ACC112 (cell line): ENCODE measurements at regions not wholly inside any gene's neighbourhood (a gene's known extent, or its start where the extent isn't known, plus 50 kb on each side); places are given as distances from the start of the nearest gene placed in this dataset.
"Not testable (repeated sequence)": the region's sequence is repeated elsewhere in the genome, so short reads cannot be mapped to it uniquely, and the experiment has no call there.

Experiments
- H2AFZ ChIP-seq: fragments of 200-600 bp; sonication (generic); one replicate; pipeline ENCODE4 v1.6.0; 2017; ENCODE audit warnings: antibody characterized with exemption, low read length; ENCODE audit not compliant: unreplicated experiment
- H3K27ac ChIP-seq: fragments of 200-600 bp; sonication (generic); 2 replicates; pipeline ENCODE4 v1.5.1; 2014; ENCODE audit warnings: low read depth, mild to moderate bottlenecking, antibody characterized with exemption, low read length, moderate library complexity
- H3K27me3 ChIP-seq: fragments of 200-600 bp; sonication (generic); 2 replicates; pipeline ENCODE4 v1.6.1; 2014; ENCODE audit warnings: mild to moderate bottlenecking, antibody characterized with exemption, low read length, moderate library complexity, mixed read lengths; ENCODE audit not compliant: insufficient read depth
- H3K36me3 ChIP-seq: fragments of 200-600 bp; sonication (generic); 2 replicates; pipeline ENCODE4 v1.6.1; 2016; ENCODE audit warnings: mild to moderate bottlenecking, antibody characterized with exemption, low read length, moderate library complexity, mixed read lengths; ENCODE audit not compliant: insufficient read depth
- H3K4me1 ChIP-seq: fragments of 200-600 bp; sonication (generic); one replicate; pipeline ENCODE4 v1.6.1; 2016; ENCODE audit warnings: low read length, mixed read lengths; ENCODE audit not compliant: insufficient read depth, unreplicated experiment, control insufficient read depth
- H3K4me3 ChIP-seq: fragments of 200-600 bp; sonication (generic); 2 replicates; pipeline ENCODE4 v1.5.1; 2014; ENCODE audit warnings: mild to moderate bottlenecking, low read depth, low read length
- H3K79me2 ChIP-seq: fragments of 200-600 bp; sonication (generic); one replicate; pipeline ENCODE4 v1.6.0; 2016; ENCODE audit warnings: low read length; ENCODE audit not compliant: control insufficient read depth, unreplicated experiment, insufficient read depth

DNA sequence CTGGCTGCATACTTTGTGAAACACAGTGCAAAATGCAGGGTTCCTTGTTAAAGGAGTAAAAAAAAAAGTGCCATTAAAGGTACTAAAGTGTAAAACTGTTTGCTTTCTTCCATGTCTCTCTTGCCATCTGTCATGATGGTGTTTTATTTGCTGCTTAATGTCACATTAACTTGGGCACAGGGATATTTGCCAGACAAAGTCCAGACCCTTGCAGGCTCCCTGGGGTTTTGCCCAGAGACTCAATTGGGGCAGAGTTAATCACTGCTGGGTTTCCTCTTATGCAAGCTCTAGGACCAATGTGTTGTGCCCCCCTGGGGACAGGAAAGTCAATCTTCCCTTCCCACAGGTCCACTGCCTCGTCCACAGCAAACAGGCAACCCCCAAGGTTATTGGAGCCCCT lies 274.3 kb upstream of the SGCD start:
- Histone ChIP-seq H3K27ac (no peak overlapping the region), H3K4me3 (no peak overlapping the region), H3K27me3 (no peaks in the 10 kb centered on the region), H3K79me2 (no peaks in the 10 kb centered on the region), H3K4me1 (no peaks in the 10 kb centered on the region), H3K36me3 (no peaks in the 10 kb centered on the region), H2AFZ (no peak overlapping the region)

DNA sequence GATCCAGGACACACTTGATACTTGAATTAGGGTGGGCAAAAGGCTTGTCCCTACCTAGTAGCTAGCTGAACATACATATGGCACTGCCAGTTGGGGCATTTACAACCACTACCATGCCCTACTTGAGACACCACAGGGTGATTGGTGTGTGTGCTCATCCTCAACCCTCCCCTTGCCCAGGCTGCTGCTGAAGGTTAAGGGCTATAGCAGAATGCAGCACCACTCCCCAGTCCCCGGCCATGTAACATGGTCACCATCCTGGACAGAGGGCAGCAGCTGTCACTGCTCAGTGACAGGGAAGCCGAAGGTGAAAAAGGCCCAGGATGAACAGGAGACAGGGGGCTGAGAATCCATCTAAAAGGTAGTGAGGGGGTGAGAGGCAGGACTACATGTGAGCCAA lies 273.9 kb upstream of the SGCD start:
- no peaks in the 10 kb centered on the region for H3K79me2 ChIP-seq
- H3K27ac ChIP-seq, result no peak overlapping the region
- H3K4me1 ChIP-seq, result no peaks in the 10 kb centered on the region
- no peaks in the 10 kb centered on the region for H3K27me3 ChIP-seq
- H2AFZ ChIP-seq, result no peak overlapping the region
- no peaks in the 10 kb centered on the region for H3K36me3 ChIP-seq
- H3K4me3 ChIP-seq, result no peak overlapping the region

DNA sequence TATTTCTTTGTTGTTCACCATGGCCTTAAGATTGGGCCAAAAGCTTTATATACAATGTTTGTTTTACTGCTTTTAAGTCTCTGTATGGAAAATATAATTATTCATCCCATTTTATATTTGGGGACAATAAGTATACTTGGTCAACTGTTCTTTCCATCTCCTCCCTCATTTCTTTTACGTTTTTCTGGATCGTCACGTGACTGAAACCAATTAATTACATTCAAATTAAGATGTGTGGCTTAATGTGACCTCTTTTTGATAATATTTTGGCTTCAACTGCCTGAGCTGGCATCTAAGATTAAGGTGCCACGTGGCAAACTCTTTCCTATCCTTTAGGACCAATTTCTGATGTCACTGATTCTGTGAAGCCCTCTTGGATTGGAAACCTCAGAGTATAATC lies 250.1 kb upstream of the SGCD start:
- Histone ChIP-seq H2AFZ (no peak overlapping the region), H3K27ac (no peak overlapping the region), H3K4me1 (no peaks in the 10 kb centered on the region), H3K79me2 (no peaks in the 10 kb centered on the region), H3K27me3 (no peaks in the 10 kb centered on the region), H3K36me3 (no peaks in the 10 kb centered on the region), H3K4me3 (no peak overlapping the region)

DNA sequence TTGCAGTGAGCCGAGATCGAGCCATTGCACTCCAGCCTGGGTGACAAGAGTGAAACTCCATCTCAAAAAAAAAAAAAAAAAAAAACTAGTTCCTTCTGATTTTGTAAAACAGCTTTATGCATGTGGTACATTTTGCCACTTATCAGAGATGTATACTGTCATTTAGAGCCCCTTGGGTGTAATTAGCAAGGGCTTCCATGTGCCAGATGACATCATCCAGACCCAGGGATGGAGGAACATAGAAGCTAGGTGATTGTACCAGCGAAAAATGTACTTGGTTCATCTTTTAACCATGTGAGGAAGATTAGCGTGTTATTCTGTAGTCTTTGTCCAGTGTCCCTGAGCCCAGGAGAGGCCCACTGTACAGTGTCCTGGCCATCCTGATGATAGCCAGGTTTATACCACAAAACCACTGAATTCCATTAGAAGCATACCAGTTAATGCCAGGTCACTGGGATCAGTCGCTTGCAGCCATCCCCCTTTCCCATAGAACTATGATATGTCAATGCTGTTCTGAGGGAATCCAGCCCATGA lies 239.3 kb upstream of the SGCD start:
- Histone ChIP-seq H3K79me2 (no peaks in the 10 kb centered on the region), H3K4me1 (no peaks in the 10 kb centered on the region), H3K27me3 (no peaks in the 10 kb centered on the region), H3K27ac (no peak overlapping the region), H2AFZ (no peak overlapping the region), H3K4me3 (no peak overlapping the region), H3K36me3 (no peaks in the 10 kb centered on the region)

DNA sequence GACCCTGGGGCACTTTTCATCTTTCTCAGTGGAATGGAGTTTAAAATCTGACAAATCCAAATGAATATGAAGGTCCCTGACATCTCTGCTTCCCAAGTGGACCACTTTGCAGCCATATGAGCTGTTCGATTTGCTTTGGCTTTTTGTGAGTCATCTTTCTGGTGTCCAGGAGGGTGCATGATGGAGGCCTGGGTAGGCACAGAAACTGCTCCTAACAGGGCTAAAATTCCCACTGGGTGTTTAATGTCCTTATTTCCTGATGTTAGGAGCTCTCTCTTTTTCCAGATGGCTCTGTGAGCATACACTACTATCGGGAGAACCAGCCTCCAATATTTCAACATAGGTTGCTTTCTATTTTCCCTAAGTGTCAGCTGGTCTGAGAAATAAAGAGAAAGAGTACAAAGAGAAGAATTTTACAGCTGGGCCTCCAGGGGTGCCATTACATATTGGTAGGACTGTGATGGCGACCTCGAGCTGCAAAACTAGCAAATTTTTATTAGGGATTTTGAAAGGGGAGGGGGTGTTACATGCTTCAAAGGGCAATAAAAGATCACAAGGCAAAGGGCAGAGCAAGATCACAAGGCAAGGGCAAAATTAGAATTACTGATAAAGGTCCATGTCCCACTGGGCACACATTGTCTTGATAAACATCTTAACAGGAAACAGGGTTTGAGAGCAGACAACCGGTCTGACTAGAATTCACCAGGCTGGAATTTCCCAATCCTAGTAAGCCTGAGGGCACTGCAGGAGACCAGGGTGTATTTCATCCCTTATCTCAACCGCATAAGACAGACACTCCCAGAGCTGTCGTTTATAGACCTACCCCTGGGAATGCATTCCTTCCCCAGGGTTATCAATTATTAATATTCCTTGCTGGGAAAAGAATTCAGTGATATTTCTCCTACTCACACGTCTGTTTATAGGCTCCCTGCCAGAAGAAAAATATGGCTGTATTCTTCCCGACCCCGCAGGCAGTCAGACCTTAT lies 236.7 kb upstream of the SGCD start:
- not testable (repeated sequence) for H2AFZ ChIP-seq, H3K79me2 ChIP-seq, H3K36me3 ChIP-seq, H3K27ac ChIP-seq, H3K4me3 ChIP-seq, H3K27me3 ChIP-seq, H3K4me1 ChIP-seq

DNA sequence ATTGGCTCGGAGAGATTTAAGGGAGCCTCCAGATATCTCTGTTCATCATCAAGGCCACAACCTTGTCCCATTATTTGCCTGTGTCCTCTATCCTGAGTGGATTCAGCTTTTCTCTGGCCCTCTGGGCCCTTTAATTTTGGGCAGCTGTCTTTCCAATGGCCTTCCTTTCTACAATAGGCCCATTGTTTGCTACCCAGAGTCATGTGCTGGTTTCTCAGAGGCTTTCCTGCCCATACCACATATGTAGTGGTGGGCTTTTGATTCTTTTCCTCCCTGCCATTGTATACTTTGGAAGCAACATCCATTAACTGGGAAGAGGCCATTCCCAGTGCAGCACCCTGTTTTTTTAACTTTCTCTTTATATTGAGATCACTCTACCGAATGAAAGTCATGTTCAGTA lies 233.9 kb upstream of the SGCD start:
- Histone ChIP-seq H3K36me3 (no peaks in the 10 kb centered on the region), H2AFZ (no peak overlapping the region), H3K4me1 (no peaks in the 10 kb centered on the region), H3K27me3 (no peaks in the 10 kb centered on the region), H3K79me2 (no peaks in the 10 kb centered on the region), H3K4me3 (no peak overlapping the region), H3K27ac (no peak overlapping the region)

DNA sequence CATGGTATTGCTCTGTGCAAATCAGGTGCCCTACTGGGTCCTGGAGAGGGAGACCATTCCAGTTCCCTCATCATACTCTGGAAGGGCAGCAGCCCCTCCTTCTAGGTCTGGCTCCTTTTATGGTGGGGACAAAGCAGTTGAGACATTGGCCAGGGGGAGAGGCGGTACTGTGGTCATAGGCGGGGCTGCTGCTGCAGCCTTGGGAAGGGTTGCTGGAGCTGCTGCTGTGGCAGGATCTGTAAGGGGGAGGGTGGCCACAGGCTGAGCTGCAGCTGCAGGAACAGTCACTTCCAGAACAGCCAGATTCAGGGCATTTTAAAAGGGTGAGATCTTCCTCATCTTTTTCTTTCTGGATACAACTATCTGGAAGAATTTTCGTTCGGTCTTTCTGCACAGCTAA lies 233.0 kb upstream of the SGCD start:
- no peaks in the 10 kb centered on the region for H3K36me3 ChIP-seq
- no peaks in the 10 kb centered on the region for H3K79me2 ChIP-seq
- no peak overlapping the region for H3K27ac ChIP-seq
- H3K27me3 ChIP-seq, result no peaks in the 10 kb centered on the region
- H2AFZ ChIP-seq, result no peak overlapping the region
- no peak overlapping the region for H3K4me3 ChIP-seq
- H3K4me1 ChIP-seq, result no peaks in the 10 kb centered on the region

DNA sequence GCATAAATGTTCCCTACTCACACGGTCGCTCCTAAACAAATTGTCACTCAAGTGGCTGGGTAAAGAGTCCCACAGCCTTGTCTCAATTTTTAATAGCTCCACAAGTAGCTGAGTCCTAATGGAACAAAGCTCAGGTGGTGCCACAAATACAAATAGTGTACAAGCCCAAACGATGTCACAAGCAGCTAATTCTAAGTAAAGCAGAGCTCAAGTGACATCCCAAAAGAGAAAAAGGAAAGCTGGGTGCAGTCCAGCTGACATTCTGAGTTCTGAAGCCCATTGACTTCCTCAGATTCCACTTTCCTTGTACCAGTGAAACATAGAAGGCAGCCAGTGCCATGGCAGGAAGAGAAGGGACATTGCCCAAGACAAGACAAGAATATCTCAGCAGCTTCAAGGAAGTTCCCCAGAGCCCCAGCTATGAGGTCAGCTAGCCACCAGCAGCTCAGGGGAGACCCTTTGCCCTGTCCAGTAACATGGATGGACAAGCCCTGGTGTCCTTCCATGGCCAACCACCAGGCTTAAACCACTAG lies 231.2 kb upstream of the SGCD start:
- H3K4me1 ChIP-seq, result no peaks in the 10 kb centered on the region
- no peaks in the 10 kb centered on the region for H3K27me3 ChIP-seq
- no peaks in the 10 kb centered on the region for H3K79me2 ChIP-seq
- H3K36me3 ChIP-seq, result no peaks in the 10 kb centered on the region
- H3K27ac ChIP-seq, result no peak overlapping the region
- no peak overlapping the region for H2AFZ ChIP-seq
- H3K4me3 ChIP-seq, result no peak overlapping the region

DNA sequence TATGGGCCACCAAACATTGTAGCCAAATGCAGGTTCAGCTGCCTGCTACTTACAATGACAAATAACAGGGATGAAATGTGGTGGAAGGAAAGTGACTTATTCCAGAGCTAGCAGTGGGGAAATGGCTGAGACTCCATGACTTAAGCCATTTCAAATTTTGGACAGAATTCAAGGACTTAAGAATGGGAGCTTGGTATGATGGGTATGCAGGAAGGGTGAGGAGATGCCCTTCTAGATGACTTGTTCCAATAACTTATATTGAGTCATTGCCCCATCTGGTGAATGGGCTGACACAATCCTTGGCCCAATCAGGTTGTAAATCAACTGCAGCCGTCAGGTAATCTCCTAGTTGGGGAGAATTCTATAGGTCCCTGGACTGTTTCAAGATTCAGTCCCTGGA lies 230.7 kb upstream of the SGCD start:
- H3K36me3 ChIP-seq, result no peaks in the 10 kb centered on the region
- H3K27ac ChIP-seq, result no peak overlapping the region
- H3K4me3 ChIP-seq, result no peak overlapping the region
- no peaks in the 10 kb centered on the region for H3K27me3 ChIP-seq
- no peak overlapping the region for H2AFZ ChIP-seq
- no peaks in the 10 kb centered on the region for H3K4me1 ChIP-seq
- H3K79me2 ChIP-seq, result no peaks in the 10 kb centered on the region

DNA sequence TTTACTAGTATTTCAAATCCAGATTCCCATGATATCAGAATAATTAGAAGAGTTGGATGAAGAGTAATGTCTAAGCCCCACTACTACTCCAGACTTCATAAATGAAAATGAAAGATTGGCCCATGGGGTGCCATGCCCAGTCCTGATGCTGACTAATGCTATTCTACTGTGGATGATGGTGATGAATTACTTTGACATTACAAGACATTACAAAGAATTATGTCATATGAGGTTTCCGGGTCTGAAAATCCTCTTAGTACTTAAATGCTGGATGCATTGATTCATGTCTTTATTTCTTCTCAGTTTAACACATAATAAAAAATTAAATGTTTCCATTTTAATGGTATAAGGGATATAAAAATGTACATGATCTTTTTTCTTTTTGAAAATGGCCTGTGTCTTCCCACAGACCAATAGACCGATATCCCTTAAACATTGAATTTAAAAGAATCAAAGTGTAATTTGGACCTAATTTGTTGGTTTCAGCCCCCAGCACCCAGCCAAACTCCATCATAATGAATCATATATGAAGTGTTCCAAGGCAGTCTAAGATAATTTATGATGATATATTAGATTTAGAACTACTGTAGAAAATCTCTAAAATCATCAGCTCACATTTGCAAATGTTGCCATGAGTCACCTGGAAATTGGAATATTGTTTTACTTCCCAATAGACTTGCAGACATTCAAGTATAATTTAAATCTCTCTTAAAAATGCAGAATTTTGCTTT lies 223.6 kb upstream of the SGCD start:
- peak overlapping the region; percentile 43 for H3K27ac ChIP-seq

More for the DNA sequence above, 223.6 kb upstream of the SGCD start:
- Histone ChIP-seq H3K79me2 (no peaks in the 10 kb centered on the region), H3K36me3 (no peaks in the 10 kb centered on the region), H3K4me3 (no peak overlapping the region), H3K4me1 (peaks cover 3% of the 10 kb centered on the region), H2AFZ (no peak overlapping the region), H3K27me3 (no peaks in the 10 kb centered on the region)
